ENCODE measurements at regions not wholly inside any gene's neighbourhood (a gene's known extent, or its start where the extent isn't known, plus 50 kb on each side); places are given as distances from the start of the nearest gene placed in this dataset.

DNA sequence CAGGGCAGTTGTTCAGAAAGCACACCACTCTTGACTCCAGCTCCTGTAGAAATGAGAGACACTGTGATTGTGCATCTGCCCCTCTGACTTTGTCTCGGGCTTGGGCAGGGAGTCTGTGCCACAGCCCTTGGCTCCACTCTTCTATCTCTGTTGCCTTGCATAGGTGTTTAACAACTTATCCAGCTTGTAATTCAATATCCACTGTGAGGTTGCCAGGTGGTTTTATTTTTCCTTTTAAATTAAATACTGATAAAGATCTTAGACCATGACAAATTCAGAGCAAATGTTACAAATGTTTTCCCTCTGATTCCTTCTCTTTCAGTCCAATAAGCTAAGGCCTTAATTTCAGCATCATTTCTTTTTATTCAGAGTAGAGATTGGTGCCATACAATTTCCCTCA, 421.7 kb downstream of the STK39 start:
- TF ChIP-seq EZH2 (IDR thresholded peaks at IDR 0.05; ENCODE audit: insufficient read depth, poor library complexity, severe bottlenecking) (no peak), EZH2phosphoT487 (IDR thresholded peaks at IDR 0.05; ENCODE audit: insufficient read depth, low read depth) (no peak)

Data from GM23248 (cell line).